ENCODE measurements at regions not wholly inside any gene's neighbourhood (a gene's known extent, or its start where the extent isn't known, plus 50 kb on each side); places are given as distances from the start of the nearest gene placed in this dataset.

DNA sequence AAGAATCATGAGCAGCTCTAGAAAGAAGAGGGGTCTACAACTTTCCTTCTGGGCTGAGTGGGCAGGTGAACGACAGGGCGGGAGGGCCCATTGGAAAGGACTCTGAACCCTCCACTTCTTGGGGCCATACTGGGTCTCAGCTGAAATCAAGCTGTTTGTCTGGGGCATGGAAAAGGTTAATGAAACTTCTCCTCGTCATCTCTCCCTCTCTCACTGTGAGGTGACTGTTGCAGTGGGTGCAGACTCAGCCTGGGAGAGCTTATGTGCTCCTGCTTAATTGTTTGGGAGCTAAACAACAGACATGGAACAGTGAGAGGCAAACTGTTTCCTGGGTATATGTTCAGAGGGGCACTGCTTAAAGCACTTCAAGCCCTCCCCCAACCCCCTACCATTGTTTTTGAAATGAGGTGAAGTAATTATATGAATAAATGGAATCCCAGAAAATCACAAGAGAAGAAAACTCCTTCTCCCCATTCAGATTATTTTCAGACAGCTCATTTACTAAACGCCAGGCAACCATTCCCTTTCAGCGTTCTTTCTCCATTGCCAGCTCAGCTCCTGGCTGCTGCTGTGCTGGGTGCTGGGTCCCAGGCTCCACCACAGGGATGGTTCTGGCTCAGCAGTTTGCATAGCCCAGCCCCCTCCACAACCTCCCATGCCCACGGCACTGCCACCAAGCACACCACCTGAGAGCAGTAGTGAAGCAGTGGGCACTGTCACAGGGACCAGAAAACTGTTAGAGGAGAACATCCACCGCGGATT lies 444.9 kb upstream of the TBL1XR1 start:
- TF ChIP-seq, protein P1, sequence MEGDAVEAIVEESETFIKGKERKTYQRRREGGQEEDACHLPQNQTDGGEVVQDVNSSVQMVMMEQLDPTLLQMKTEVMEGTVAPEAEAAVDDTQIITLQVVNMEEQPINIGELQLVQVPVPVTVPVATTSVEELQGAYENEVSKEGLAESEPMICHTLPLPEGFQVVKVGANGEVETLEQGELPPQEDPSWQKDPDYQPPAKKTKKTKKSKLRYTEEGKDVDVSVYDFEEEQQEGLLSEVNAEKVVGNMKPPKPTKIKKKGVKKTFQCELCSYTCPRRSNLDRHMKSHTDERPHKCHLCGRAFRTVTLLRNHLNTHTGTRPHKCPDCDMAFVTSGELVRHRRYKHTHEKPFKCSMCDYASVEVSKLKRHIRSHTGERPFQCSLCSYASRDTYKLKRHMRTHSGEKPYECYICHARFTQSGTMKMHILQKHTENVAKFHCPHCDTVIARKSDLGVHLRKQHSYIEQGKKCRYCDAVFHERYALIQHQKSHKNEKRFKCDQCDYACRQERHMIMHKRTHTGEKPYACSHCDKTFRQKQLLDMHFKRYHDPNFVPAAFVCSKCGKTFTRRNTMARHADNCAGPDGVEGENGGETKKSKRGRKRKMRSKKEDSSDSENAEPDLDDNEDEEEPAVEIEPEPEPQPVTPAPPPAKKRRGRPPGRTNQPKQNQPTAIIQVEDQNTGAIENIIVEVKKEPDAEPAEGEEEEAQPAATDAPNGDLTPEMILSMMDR (IDR thresholded peaks at IDR 0.05 in 4 of 5, conservative IDR thresholded peaks at IDR 0.05 in 1 of 5) = no peak
- no peak for TF ChIP-seq POLR2A (IDR thresholded peaks at IDR 0.05)
